Stimulated activated CD4-positive, alpha-beta T cell treated with anti-CD3 and anti-CD28 coated beads, Interleukin-1b, Interleukin-23, amount 100 ng/mL, for 4 hours (primary cell): ENCODE measurements at regions not wholly inside any gene's neighbourhood (a gene's known extent, or its start where the extent isn't known, plus 50 kb on each side); places are given as distances from the start of the nearest gene placed in this dataset.

Source experiments
- DNase-seq, 2 donors: peaks; one replicate each; pipeline ENCODE4 v3.0.0-alpha.2; 2020; ENCODE audit warnings: low read depth in 2 of 2

DNA sequence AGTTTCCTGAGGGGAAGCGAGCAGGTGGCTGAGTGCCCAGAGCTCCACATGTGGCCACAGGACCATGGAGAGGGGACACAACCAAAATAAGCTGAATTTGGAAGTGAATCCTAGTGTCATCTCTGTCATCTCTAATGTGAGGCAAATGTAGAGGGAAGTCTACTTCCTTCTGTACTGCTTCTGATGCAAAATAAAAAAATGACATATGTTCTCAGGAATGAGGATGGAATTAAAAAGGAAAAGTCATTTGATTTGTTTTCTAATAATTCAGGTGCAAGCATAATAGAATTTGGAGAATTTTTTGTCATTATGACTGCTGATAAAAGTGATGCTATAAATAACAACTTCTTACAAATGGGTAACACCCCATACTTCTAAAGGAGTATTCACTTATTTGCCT is 59.5 kb upstream of the POU1F1 start:
- no peak for DNase-seq

DNA sequence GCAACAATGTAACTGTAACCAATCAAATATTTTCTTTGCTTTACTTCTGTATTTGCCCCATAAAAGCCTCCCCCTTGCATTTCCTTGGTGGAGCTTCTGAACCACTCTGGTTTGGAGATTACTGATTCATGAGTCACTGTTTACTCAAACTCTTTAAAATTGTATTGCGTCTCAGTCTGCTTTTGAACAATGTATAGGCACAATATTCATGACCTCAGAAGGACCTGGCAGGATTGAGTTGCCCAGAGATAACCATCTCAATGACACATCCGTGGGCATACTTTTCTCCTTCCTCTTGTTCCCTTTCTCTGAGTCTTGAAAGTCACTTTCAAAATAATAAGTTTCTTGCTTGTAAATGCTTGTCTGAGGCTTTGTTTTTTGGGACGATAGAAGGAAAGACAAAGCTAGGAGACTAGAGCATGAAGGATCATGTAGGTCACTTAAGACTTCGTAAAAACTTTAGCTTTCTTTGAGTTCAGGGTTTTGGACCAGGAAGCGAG is 57.1 kb upstream of the POU1F1 start:
- no peak for DNase-seq

DNA sequence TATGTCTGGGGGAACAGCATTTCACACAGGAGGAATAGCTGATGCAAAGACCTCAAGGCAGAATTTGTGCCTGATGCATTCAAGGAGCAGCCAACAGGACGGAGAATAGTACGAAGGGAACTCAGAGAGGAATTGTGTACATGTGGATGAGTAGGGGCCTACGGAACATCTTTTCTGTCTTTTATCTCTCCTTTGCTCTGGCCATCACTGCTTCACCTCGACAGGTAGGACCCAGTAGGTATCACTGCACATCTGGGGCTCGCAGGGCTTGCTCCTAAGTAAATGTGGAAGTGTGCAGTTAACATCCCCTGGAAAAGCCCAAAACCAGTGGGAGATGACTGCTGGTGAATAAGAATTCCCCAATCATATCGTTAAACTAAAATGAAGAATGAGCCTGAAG is 56.4 kb upstream of the POU1F1 start:
- no peak for DNase-seq

DNA sequence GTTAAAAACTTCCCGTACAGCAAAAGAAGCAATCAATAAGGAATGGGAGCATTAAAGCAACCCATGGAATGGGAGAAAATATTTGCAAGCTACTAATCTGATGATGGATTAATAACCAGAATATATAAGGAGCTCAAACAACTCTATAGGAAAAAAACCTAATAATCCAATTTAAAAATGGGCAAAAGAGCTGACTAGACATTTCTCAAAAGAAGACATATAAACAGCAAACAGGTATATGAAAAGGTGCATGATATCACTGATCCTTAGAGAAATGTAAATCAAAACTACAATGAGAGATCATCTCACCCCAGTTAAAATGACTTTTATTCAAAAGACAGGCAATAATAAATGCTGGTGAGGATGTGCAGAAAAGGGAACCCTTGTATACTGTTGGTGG is 52.7 kb upstream of the POU1F1 start:
- DNase-seq, result no peak
